ENCODE measurements at regions not wholly inside any gene's neighbourhood (a gene's known extent, or its start where the extent isn't known, plus 50 kb on each side); places are given as distances from the start of the nearest gene placed in this dataset.

DNA sequence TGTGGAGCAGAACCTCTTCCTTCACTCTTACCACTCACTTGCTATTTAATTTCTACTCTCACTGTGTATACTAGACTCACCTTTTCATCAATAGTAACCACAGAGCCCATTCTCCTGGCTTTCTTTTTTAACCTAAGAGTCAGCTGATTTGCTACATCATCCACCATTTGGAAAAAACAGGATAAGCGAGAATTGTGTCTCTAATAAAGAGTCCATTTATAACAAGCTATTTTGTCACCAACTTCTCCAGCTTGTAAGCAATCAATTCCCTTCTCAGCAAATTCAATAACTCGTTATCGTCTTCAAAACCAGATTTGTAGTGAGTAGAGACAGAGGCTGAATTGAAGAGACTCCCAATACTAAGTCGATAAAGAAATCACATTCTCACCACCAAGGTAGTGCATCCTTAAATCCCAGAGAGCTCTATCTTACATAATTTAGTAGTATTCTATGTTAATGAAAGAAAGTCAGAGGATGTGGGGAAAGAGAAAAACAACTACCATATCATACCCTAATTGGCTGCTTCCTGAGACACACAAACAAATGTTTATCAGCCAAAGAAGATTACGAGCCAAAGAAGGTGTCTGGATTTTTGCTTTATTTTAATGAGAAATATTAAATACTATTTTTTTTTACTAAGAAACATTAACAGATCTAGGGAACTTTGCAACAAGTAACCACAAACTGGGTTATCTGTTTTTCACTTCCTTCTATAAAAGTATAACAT is 52.5 kb upstream of the SPTBN1 start:
- H3K36me3 ChIP-seq (ENCODE audit: control insufficient read depth in 2 of 2, extremely low read depth in 1 of 2, insufficient read depth in 2 of 2, low read length in 2 of 2): no peaks in the 10 kb centered on the region
- H3K27ac ChIP-seq (ENCODE audit: control insufficient read depth, insufficient read depth, low read length): no peak overlapping the region
- no peaks in the 10 kb centered on the region for H3K4me1 ChIP-seq (ENCODE audit: control insufficient read depth, extremely low read depth, insufficient read depth, low read length)
- H3K4me2 ChIP-seq (ENCODE audit: control insufficient read depth, extremely low read depth, insufficient read depth, low read depth, low read length): no peak overlapping the region
- no peaks in the 10 kb centered on the region for H4K20me1 ChIP-seq (ENCODE audit: control insufficient read depth, extremely low read depth, insufficient read depth, low read length)
- no peaks in the 10 kb centered on the region for H3K9me3 ChIP-seq (ENCODE audit: control insufficient read depth, low read depth, low read length)
- H3K9me1 ChIP-seq (ENCODE audit: control insufficient read depth, extremely low read depth, insufficient read depth, low read length): no peaks in the 10 kb centered on the region
- FAIRE-seq (no peak), DNase-seq (ENCODE audit: low read depth, low spot score) (no peak)
- H2AFZ ChIP-seq (ENCODE audit: control insufficient read depth, low read length): no peak overlapping the region
- TF ChIP-seq EZH2 (IDR thresholded peaks at IDR 0.05; ENCODE audit: low read length): no peak
- no peak for TF ChIP-seq CTCF (optimal IDR thresholded peaks at IDR 0.05 in 1 of 3, IDR thresholded peaks at IDR 0.05 in 1 of 3, conservative IDR thresholded peaks at IDR 0.05 in 1 of 3; ENCODE audit: extremely low read depth in 1 of 3, insufficient read depth in 2 of 3, low read length in 3 of 3)
- no peaks in the 10 kb centered on the region for H3K27me3 ChIP-seq (ENCODE audit: control insufficient read depth, extremely low read depth, insufficient read depth, low read length)
- no peaks in the 10 kb centered on the region for H3K79me2 ChIP-seq (ENCODE audit: control insufficient read depth, insufficient read depth, low read length)
- H3K4me3 ChIP-seq (ENCODE audit: control insufficient read depth in 2 of 3, extremely low read depth in 1 of 3, insufficient read depth in 2 of 3, low read depth in 1 of 3, low read length in 3 of 3): no peak overlapping the region
- no peak overlapping the region for H3K9ac ChIP-seq (ENCODE audit: control insufficient read depth, extremely low read depth, insufficient read depth, low read length)
- dilution Hi-C loops (cut with MboI; ENCODE audit: extremely low pct_ligation_motif_present, low sequenced_read_pairs): no loop called here

DNA sequence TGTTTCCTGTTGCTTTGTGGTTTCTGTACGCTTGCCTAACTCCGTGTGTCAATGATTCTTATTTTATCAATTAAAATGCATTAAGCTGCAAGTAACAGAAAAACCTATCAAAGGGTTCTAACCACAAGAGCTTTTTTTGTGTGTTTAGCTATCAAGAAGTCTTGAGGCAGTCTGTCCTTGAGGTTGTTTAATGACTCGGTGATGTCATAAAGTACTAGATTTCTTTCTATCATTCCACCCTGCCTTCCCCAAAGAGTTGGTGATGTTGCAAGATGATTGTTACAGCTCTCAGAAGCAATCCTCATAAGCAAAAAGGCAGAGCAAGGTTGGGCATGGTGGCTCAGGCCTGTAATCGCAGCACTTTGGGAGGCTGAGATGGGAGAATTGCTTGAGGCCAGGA is 51.9 kb upstream of the SPTBN1 start:
- H3K4me1 ChIP-seq (ENCODE audit: control insufficient read depth, extremely low read depth, insufficient read depth, low read length): no peaks in the 10 kb centered on the region
- dilution Hi-C loops (cut with MboI; ENCODE audit: extremely low pct_ligation_motif_present, low sequenced_read_pairs): no loop called here
- DNase-seq (ENCODE audit: low read depth, low spot score) (no peak), FAIRE-seq (no peak)
- no peaks in the 10 kb centered on the region for H3K9me3 ChIP-seq (ENCODE audit: control insufficient read depth, low read depth, low read length)
- no peak overlapping the region for H2AFZ ChIP-seq (ENCODE audit: control insufficient read depth, low read length)
- TF ChIP-seq EZH2 (IDR thresholded peaks at IDR 0.05; ENCODE audit: low read length): no peak
- no peak for TF ChIP-seq CTCF (optimal IDR thresholded peaks at IDR 0.05 in 1 of 3, IDR thresholded peaks at IDR 0.05 in 1 of 3, conservative IDR thresholded peaks at IDR 0.05 in 1 of 3; ENCODE audit: extremely low read depth in 1 of 3, insufficient read depth in 2 of 3, low read length in 3 of 3)
- no peaks in the 10 kb centered on the region for H3K27me3 ChIP-seq (ENCODE audit: control insufficient read depth, extremely low read depth, insufficient read depth, low read length)
- no peak overlapping the region for H3K4me3 ChIP-seq (ENCODE audit: control insufficient read depth in 2 of 3, extremely low read depth in 1 of 3, insufficient read depth in 2 of 3, low read depth in 1 of 3, low read length in 3 of 3)
- H3K36me3 ChIP-seq (ENCODE audit: control insufficient read depth in 2 of 2, extremely low read depth in 1 of 2, insufficient read depth in 2 of 2, low read length in 2 of 2): no peaks in the 10 kb centered on the region
- no peaks in the 10 kb centered on the region for H4K20me1 ChIP-seq (ENCODE audit: control insufficient read depth, extremely low read depth, insufficient read depth, low read length)
- no peaks in the 10 kb centered on the region for H3K79me2 ChIP-seq (ENCODE audit: control insufficient read depth, insufficient read depth, low read length)
- no peak overlapping the region for H3K27ac ChIP-seq (ENCODE audit: control insufficient read depth, insufficient read depth, low read length)
- no peak overlapping the region for H3K9ac ChIP-seq (ENCODE audit: control insufficient read depth, extremely low read depth, insufficient read depth, low read length)
- H3K9me1 ChIP-seq (ENCODE audit: control insufficient read depth, extremely low read depth, insufficient read depth, low read length): no peaks in the 10 kb centered on the region
- H3K4me2 ChIP-seq (ENCODE audit: control insufficient read depth, extremely low read depth, insufficient read depth, low read depth, low read length): no peak overlapping the region

Data from keratinocyte (primary cell).